Muscle layer of duodenum (tissue), 2 donors: ENCODE measurements at regions not wholly inside any gene's neighbourhood (a gene's known extent, or its start where the extent isn't known, plus 50 kb on each side); places are given as distances from the start of the nearest gene placed in this dataset.

Source experiments
- H3K27ac ChIP-seq: one replicate; pipeline ENCODE4 v1.7.0; 2013; ENCODE audit warnings: mild to moderate bottlenecking, low read length
- H3K27me3 ChIP-seq: one replicate; pipeline ENCODE4 v1.7.0; 2013; ENCODE audit warnings: low read depth, mild to moderate bottlenecking, control low read depth, low read length
- H3K36me3 ChIP-seq, 2 donors: one replicate each; pipeline ENCODE4 v1.7.0; 2013; ENCODE audit warnings: low read length in 2 of 2, control low read depth in 1 of 2, mild to moderate bottlenecking in 1 of 2; ENCODE audit not compliant: insufficient read depth in 2 of 2, control insufficient read depth in 1 of 2
- H3K4me1 ChIP-seq, 2 donors: one replicate each; pipeline ENCODE4 v1.7.0; 2013; ENCODE audit warnings: low read length in 2 of 2, mild to moderate bottlenecking in 2 of 2, control low read depth in 1 of 2, moderate library complexity in 1 of 2; ENCODE audit not compliant: insufficient read depth in 2 of 2, control insufficient read depth in 1 of 2
- H3K4me3 ChIP-seq, 2 donors: one replicate each; pipeline ENCODE4 v1.7.0; 2013; ENCODE audit warnings: low read length in 2 of 2, low read depth in 1 of 2, mild to moderate bottlenecking in 1 of 2
- H3K9me3 ChIP-seq, 2 donors: one replicate each; pipeline ENCODE4 v1.7.0; 2013; ENCODE audit warnings: low read length in 2 of 2, control low read depth in 1 of 2, mild to moderate bottlenecking in 1 of 2; ENCODE audit not compliant: control insufficient read depth in 1 of 2
- donor health status: healthy.

DNA sequence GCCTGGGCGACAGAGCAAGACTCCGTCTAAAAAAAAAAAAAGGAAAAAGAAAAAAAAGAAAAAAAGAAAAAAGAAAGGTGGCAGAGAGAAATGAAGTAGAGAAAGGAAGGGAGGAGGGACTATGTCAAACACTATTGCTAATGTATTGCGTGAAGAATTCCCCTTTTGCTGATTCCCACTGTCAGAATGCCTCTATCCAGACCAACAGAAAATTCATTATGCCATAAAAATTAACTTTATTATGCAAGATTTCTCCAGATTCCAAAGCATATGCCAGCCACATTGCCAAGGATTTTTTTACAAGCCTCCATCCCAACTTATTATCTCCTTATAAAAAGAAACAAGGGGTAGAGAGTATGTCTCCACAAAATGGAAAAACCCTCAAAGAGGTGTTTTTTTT is 209.3 kb downstream of the MTERF1 start:
- Histone ChIP-seq H3K4me1 (no peaks in the 10 kb centered on the region), H3K27me3 (no peaks in the 10 kb centered on the region)

DNA sequence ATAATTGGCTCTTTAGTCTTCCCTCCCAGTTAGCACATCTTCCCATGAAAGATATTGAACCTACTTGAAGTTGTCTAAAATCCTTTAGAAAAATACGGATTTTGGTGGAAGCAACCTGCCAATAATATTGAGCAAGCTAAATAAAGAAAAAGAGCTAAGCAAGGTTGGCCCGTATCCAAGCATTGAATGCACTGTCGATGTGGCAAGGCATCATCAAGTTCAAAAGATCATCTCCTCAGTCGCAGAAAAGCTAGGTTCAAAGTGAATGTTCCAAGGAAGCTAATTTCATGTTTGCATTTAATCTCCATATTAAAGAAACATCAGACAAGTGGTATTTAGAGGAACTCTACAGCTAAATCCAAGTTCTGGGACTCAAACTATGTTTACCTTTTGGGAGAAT is 206.0 kb downstream of the MTERF1 start:
- Histone ChIP-seq H3K4me1 (no peaks in the 10 kb centered on the region), H3K27me3 (no peaks in the 10 kb centered on the region), H3K36me3 (no peaks in the 10 kb centered on the region), H3K9me3 (no peaks in the 10 kb centered on the region), H3K4me3 (no peak overlapping the region), H3K27ac (no peak overlapping the region)

More for the DNA sequence above, 209.3 kb downstream of the MTERF1 start:
- no peaks in the 10 kb centered on the region for H3K9me3 ChIP-seq
- H3K36me3 ChIP-seq: no peaks in the 10 kb centered on the region
- no peak overlapping the region for H3K4me3 ChIP-seq
- no peak overlapping the region for H3K27ac ChIP-seq

DNA sequence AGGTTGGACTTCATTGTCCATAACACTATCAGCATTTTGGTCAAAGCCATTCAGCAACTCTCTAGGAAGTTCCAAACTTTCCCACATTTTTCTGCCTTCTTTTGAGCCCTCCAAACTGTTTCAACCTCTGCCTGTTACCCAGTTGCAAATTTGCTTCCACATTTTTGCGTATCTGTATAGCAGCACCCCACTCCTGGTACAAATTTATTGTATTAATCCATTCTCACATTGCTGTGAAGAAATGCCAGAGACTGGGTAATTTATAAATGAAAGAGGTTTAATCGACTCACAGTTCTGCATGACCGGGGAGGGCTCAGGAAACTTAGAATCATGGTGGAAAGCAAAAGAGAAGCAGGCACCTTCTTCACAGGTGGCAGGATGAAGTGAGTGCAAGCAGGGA is 198.8 kb downstream of the MTERF1 start:
- Histone ChIP-seq H3K27me3 (no peaks in the 10 kb centered on the region), H3K4me1 (no peaks in the 10 kb centered on the region), H3K27ac (no peak overlapping the region), H3K9me3 (peaks cover 0 to 15% of the 10 kb centered on the region in 2 donors), H3K4me3 (no peak overlapping the region), H3K36me3 (no peaks in the 10 kb centered on the region)

DNA sequence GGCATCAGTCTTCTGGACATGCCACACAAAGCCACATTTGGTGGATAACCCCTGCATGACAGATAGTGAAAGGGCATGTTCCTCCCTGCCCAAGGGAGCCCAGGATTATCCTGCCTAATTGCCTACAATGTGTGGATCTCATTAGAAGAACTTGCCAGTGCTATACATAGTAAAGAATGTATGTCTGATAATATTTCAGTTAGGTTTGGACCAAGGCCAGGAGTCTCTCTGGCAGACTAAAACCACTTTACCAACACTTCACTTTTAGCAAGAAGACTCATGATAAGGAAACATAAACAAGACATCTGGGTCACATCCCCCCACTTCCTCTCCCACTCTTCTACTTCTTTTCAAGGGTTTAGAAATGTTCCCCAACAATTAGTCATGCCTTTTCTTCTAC is 196.7 kb downstream of the MTERF1 start:
- no peak overlapping the region for H3K4me3 ChIP-seq
- H3K27ac ChIP-seq: no peak overlapping the region
- H3K36me3 ChIP-seq: no peaks in the 10 kb centered on the region
- H3K9me3 ChIP-seq: peaks cover 0 to 15% of the 10 kb centered on the region in 2 donors
- H3K27me3 ChIP-seq: no peaks in the 10 kb centered on the region
- H3K4me1 ChIP-seq: no peaks in the 10 kb centered on the region

DNA sequence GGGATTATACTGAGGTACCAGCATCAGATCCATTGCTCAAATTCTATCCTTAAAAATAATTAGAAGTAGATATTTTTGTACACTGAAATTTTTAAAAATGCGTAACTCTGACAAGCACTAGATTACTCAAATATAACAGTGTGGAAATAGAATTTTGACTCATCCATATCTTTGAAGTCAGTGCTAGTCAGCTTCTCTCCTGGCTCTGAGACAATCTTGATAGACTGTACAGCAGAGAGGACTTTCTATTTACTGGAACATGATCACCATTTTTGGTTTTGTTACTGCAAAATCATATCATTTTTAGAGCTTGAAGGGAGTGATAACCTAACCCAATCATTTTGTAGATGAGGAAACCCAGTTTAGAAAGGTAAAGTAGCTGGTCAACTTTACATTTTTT is 195.0 kb downstream of the MTERF1 start:
- Histone ChIP-seq H3K27ac (no peak overlapping the region), H3K27me3 (no peaks in the 10 kb centered on the region), H3K36me3 (no peaks in the 10 kb centered on the region)

DNA sequence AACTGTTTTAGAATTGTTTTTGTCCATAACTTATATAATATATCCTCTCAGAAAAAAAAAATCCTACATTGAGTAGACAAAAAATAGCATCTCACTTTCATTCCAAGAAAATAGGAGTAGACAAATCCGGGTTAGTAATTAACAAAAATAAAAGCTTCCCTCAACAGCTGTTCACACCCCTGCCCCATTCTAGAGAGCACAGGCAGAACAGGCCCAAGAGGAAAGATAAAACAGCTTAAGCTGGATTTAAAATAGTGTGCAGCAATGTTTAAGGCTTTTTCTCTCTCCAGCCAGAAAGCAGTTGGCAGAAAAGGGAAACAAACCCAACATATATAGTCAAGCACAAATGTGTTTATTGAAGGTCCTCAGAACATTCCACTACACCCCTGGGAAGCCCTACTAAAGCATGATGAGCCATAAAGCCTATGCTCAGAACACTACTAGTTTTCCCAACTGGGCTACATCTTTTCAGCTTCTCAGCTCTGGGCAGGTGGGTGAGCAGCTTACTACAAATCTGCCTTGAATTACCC is 189.9 kb downstream of the MTERF1 start:
- H3K27ac ChIP-seq: no peak overlapping the region
- H3K27me3 ChIP-seq: no peaks in the 10 kb centered on the region
- no peaks in the 10 kb centered on the region for H3K9me3 ChIP-seq
- peaks cover 0 to 28% of the 10 kb centered on the region in 2 donors for H3K4me1 ChIP-seq
- no peak overlapping the region for H3K4me3 ChIP-seq
- H3K36me3 ChIP-seq: no peaks in the 10 kb centered on the region

More for the DNA sequence above, 195.0 kb downstream of the MTERF1 start:
- H3K4me3 ChIP-seq: no peak overlapping the region
- H3K4me1 ChIP-seq: no peaks in the 10 kb centered on the region
- H3K9me3 ChIP-seq: peaks cover 0 to 15% of the 10 kb centered on the region in 2 donors

DNA sequence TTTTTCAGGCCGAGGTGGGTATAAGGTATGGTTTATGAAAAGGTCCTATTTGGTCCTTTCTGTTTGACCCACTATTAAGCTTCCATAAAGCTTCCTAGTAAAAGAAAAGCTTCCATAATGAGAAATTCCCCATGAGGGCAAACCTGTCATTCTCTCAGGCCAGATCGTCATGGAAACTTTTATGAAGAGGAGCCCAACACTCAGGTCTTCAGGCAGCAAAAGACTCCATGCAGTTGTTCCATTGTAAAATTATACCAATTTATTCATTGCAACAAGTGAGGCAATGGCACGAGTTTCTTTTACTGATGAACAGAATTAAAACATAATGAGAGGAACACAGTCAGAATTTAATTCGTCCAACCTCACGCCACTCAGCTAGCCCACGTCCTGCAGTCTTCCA is 188.6 kb downstream of the MTERF1 start:
- H3K9me3 ChIP-seq: no peaks in the 10 kb centered on the region
- no peaks in the 10 kb centered on the region for H3K27me3 ChIP-seq
- H3K4me3 ChIP-seq: no peak overlapping the region
- peaks cover 0 to 28% of the 10 kb centered on the region in 2 donors for H3K4me1 ChIP-seq
- no peak overlapping the region for H3K27ac ChIP-seq
- no peaks in the 10 kb centered on the region for H3K36me3 ChIP-seq

DNA sequence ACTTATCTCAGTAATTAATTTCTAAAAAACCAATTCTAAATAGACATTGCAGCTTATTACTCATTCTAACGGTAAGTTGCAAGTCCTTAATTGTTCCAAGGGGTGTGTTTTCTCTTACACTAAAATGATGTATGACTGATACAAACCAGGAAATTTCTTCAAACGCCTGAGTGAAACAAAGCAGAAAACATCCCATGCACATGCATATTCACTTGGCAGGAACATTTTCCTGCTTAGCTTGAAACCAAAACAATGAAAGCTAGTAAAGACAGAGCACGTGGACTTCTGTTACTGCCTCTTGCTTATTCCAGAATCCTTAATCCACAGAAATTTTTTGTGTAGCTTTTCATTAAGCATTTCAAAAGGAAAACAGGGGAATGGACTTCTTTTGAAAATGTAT is 187.7 kb downstream of the MTERF1 start:
- H3K9me3 ChIP-seq: no peaks in the 10 kb centered on the region
- no peak overlapping the region for H3K27ac ChIP-seq
- H3K36me3 ChIP-seq: no peaks in the 10 kb centered on the region
- H3K4me1 ChIP-seq: peaks cover 0 to 28% of the 10 kb centered on the region in 2 donors
- no peak overlapping the region for H3K4me3 ChIP-seq
- H3K27me3 ChIP-seq: no peaks in the 10 kb centered on the region

DNA sequence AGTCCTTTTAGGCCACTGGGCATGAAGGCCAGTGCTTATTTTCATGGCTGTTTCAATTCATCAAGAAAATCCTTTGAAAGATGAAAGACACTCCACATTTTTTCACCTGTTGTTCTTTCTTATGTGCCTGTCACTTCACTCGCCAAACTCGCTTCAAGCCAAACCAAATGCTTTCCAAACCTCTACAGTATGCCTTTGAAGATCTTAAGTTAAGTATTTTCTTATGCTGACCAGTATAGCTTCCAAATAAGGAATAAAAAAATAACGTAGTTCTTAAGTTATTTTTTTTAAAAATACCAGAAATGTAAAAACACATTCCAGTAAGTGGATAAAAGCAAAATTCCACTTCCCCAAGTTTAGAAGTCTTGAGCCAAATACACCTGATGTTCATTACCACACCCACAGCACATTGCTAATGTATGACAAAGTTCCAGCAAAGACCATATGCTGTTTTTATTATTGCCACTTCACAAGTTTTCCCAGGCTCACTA is 186.1 kb downstream of the MTERF1 start:
- no peaks in the 10 kb centered on the region for H3K27me3 ChIP-seq
- no peaks in the 10 kb centered on the region for H3K36me3 ChIP-seq
- H3K4me1 ChIP-seq: peaks cover 0 to 28% of the 10 kb centered on the region in 2 donors
- H3K27ac ChIP-seq: no peak overlapping the region
- no peak overlapping the region for H3K4me3 ChIP-seq
- H3K9me3 ChIP-seq: peaks cover 0 to 6% of the 10 kb centered on the region in 2 donors

DNA sequence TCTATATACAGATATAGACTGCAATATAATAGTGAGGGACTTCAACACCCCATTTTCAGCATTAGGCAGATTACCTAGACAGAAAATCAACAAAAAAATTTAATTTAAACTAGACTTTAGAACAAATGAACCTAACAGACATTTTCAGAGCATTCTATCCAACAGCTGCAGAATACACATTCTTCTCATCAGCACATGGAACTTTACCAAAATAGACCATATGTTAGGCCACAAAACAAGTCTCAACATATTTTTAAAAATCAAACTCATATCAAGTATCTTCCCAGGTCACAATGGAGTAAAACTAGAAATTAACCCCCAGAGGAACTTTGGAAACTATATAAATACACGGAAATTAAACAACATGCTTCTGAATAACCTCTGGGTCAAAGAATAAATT is 169.6 kb downstream of the MTERF1 start:
- Histone ChIP-seq H3K27me3 (no peaks in the 10 kb centered on the region), H3K36me3 (peaks cover 0 to 15% of the 10 kb centered on the region in 2 donors), H3K9me3 (peaks cover 5 to 31% of the 10 kb centered on the region in 2 donors), H3K4me1 (no peaks in the 10 kb centered on the region), H3K4me3 (no peak overlapping the region), H3K27ac (no peak overlapping the region)

DNA sequence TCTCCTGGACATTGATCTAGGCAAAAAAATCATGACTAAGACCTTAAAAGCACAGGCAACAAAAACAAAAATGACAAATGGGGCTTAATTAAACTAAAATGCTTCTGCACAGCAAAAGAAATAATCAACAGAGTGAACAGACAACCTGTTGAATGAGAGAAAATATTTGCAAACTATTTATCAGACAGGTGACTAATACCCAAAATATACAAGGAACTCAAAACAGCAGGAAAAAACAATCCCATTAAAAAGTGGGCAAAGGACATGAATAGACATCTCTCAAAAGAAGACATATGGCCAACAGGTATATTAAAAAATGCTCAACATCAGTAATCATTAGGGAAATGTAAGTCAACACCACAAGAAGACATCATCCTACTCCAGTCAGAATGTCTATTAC is 166.8 kb downstream of the MTERF1 start:
- Histone ChIP-seq H3K4me3 (no peak overlapping the region), H3K36me3 (no peaks in the 10 kb centered on the region), H3K27ac (no peak overlapping the region), H3K9me3 (peaks cover 0 to 12% of the 10 kb centered on the region in 2 donors), H3K4me1 (no peaks in the 10 kb centered on the region), H3K27me3 (no peaks in the 10 kb centered on the region)
